Thyroid gland (tissue), 4 donors: ENCODE measurements at regions not wholly inside any gene's neighbourhood (a gene's known extent, or its start where the extent isn't known, plus 50 kb on each side); places are given as distances from the start of the nearest gene placed in this dataset.

Source experiments
- DNase-seq, 2 donors: peaks; one replicate each; pipeline ENCODE4 v3.0.0-alpha.2; 2019
- H3K27ac ChIP-seq, 3 donors: fragments of 200-600 bp; sonication (generic); 1 replicate in 2 of 3; 2 replicates in 1 of 3; pipeline ENCODE4 v1.5.1; 2016 to 2019; ENCODE audit warnings: mild to moderate bottlenecking in 1 of 3, moderate library complexity in 1 of 3
- H3K27me3 ChIP-seq: fragments of 200-600 bp; sonication (generic); one replicate; pipeline ENCODE4 v1.5.1; 2019
- H3K36me3 ChIP-seq, 2 donors: fragments of 200-600 bp; sonication (generic); one replicate each; pipeline ENCODE4 v1.5.1; 2016 to 2019
- H3K4me1 ChIP-seq, 2 donors: fragments of 200-600 bp; sonication (generic); one replicate each; pipeline ENCODE4 v1.5.1; 2017 to 2019
- H3K4me3 ChIP-seq, 3 donors: fragments of 200-600 bp; sonication (generic); replicated peaks in 1 of 3; 1 replicate in 2 of 3; 2 replicates in 1 of 3; pipeline ENCODE4 v1.5.1; 2016; ENCODE audit warnings: mild to moderate bottlenecking in 1 of 3
- H3K9me3 ChIP-seq: fragments of 200-600 bp; sonication (generic); one replicate; pipeline ENCODE4 v1.5.1; 2017
- POLR2A ChIP-seq, 2 donors: fragments of 450-650 bp; IDR thresholded peaks; one replicate each; pipeline ENCODE4 v1.6.1; 2017; ENCODE audit warnings: antibody characterized with exemption in 2 of 2, mild to moderate bottlenecking in 2 of 2, moderate library complexity in 1 of 2
- WGBS, 2 donors: methylation state at CpG; one replicate each; pipeline ENCODE4 v1.1.5; 2017; 5-methylcytosine and 5-hydroxymethylcytosine counted together
- intact Hi-C: fragments of 100-400 bp; cut with DNase I; formaldehyde crosslinking; loops from one replicate; pipeline ENCODE4 v1.15.1; 2023
- TF ChIP-seq, protein P1 (sequence below), 6 experiments: fragments of 200-600 bp in 3 of 6; fragments of 450-650 bp in 3 of 6; sonication (generic) in 3 of 6; IDR thresholded peaks; one replicate each; pipeline ENCODE4 v1.5.1; 2016 to 2019; ENCODE audit warnings: antibody characterized with exemption in 6 of 6, mild to moderate bottlenecking in 2 of 6, inconsistent platforms in 1 of 6, moderate library complexity in 1 of 6

DNA sequence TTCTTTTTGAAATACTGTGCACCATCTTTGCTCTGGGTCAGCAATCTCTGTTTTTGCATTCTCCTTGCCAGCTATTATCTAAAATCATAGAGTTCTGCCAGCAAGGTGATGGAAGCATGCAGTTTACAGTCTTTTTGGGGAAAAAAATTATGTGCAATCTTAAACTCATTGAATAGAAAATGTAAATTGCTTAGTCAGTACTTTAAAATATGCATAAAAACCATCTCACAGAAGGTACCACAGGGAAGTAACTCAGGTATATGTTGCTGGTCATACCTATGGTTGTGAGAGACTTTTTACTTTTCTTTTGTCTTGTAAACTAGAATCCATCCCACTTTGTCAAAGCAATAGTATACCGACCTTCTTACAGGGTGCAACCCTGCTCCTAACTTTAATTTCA lies 469.8 kb upstream of the ANO3 start:
- DNase-seq: no peak
- intact Hi-C loops: no loop called here
- Histone ChIP-seq H3K4me3 (no peak overlapping the region), H3K9me3 (no peaks in the 10 kb centered on the region), H3K27ac (no peak overlapping the region), H3K36me3 (no peaks in the 10 kb centered on the region), H3K27me3 (no peaks in the 10 kb centered on the region), H3K4me1 (peaks cover 0 to 6% of the 10 kb centered on the region in 2 donors)
- no peak for TF ChIP-seq POLR2A (IDR thresholded peaks at IDR 0.05)
- TF ChIP-seq, protein P1, sequence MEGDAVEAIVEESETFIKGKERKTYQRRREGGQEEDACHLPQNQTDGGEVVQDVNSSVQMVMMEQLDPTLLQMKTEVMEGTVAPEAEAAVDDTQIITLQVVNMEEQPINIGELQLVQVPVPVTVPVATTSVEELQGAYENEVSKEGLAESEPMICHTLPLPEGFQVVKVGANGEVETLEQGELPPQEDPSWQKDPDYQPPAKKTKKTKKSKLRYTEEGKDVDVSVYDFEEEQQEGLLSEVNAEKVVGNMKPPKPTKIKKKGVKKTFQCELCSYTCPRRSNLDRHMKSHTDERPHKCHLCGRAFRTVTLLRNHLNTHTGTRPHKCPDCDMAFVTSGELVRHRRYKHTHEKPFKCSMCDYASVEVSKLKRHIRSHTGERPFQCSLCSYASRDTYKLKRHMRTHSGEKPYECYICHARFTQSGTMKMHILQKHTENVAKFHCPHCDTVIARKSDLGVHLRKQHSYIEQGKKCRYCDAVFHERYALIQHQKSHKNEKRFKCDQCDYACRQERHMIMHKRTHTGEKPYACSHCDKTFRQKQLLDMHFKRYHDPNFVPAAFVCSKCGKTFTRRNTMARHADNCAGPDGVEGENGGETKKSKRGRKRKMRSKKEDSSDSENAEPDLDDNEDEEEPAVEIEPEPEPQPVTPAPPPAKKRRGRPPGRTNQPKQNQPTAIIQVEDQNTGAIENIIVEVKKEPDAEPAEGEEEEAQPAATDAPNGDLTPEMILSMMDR (IDR thresholded peaks at IDR 0.05): no peak
- WGBS, 2 donors: 88 to 97% methylated on average over 1 of the region's 1 CpG

- H3K27ac ChIP-seq: no peak overlapping the region
- DNase-seq: no peak
- TF ChIP-seq, protein P1 (IDR thresholded peaks at IDR 0.05): no peak
- TF ChIP-seq POLR2A (IDR thresholded peaks at IDR 0.05): no peak
- H3K4me3 ChIP-seq: no peak overlapping the region
- no peaks in the 10 kb centered on the region for H3K27me3 ChIP-seq
- no peaks in the 10 kb centered on the region for H3K36me3 ChIP-seq
- WGBS, 2 donors: 82% methylated on average over 3 of the region's 3 CpGs
- peaks cover 0 to 6% of the 10 kb centered on the region in 2 donors for H3K4me1 ChIP-seq
- intact Hi-C loops: no loop called here
- no peaks in the 10 kb centered on the region for H3K9me3 ChIP-seq
These were observed 467.9 kb upstream of the ANO3 start for GRCh38 chr11:25863986-25864385.

DNA sequence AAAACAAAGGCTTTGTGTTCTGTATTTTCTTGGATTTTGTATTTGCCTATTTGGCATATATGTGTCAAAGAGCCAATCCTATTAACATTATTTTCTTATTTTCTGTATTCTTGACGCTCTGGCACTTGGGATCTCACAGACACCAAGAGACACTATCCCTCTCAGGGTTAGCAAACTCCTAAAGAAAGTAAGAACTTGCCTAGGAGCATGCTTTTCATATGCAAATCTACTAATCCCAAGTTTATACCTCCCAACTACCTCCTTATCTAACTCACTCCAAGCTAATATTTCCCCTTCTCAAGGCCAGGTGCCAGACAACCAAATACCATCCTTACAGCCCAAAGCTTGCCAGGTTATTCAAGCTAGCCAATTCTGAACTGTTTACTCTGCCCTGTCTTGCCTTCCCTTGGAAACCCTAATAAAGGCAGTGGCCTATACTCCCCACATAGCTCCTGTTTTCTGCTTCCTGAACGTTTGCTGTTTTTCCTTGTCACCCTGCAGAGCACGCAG lies 455.4 kb upstream of the ANO3 start:
- intact Hi-C loops: no loop called here
- 60 to 66% methylated on average over 3 of the region's 3 CpGs for WGBS, 2 donors
- DNase-seq: no peak
- Histone ChIP-seq H3K27ac (no peak overlapping the region), H3K27me3 (no peaks in the 10 kb centered on the region), H3K36me3 (no peaks in the 10 kb centered on the region), H3K9me3 (no peaks in the 10 kb centered on the region), H3K4me3 (no peak overlapping the region), H3K4me1 (no peaks in the 10 kb centered on the region)
- TF ChIP-seq, protein P1 (IDR thresholded peaks at IDR 0.05): no peak
- TF ChIP-seq POLR2A (IDR thresholded peaks at IDR 0.05): no peak

GRCh38 chr11:25886036-25886435 lies 445.9 kb upstream of the ANO3 start:
- H3K4me1 ChIP-seq: no peaks in the 10 kb centered on the region
- no peaks in the 10 kb centered on the region for H3K36me3 ChIP-seq
- no peak overlapping the region for H3K27ac ChIP-seq
- H3K27me3 ChIP-seq: no peaks in the 10 kb centered on the region
- no peak for DNase-seq
- 87 to 88% methylated on average over 3 of the region's 3 CpGs for WGBS, 2 donors
- intact Hi-C loops: no loop called here
- no peak for TF ChIP-seq POLR2A (IDR thresholded peaks at IDR 0.05)
- TF ChIP-seq, protein P1 (IDR thresholded peaks at IDR 0.05): no peak
- no peaks in the 10 kb centered on the region for H3K9me3 ChIP-seq
- H3K4me3 ChIP-seq: no peak overlapping the region

DNA sequence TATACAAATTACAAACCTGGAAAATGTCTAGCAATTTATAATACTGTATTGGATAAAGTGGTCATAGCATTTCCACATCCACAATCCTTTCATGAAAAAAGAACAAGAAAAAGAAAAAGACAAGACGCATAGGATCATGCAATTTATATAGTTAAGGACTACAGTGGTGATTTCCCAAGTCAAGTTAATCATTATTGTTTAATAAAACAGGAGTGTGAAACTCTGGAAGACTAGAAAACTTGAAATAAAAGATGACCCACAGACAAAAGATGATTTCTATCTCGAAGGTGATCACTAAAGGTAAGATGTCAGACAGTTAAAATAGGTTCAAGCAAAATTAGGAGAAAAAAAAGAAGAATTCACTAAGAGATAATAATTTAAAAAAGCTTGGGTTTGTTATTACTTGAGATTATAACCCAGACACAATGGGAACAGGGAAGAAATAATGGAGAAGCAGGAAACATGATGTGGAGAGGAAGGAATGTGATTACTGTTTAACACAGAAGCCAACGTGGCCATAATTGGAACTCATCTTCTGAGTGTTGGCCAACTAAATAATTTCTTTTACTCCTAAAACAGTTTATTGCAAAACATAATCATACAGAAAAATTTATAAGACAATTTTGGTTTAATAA lies 441.2 kb upstream of the ANO3 start:
- H3K9me3 ChIP-seq: no peaks in the 10 kb centered on the region
- no peak overlapping the region for H3K4me3 ChIP-seq
- 79 to 82% methylated on average over 3 of the region's 3 CpGs for WGBS, 2 donors
- H3K27me3 ChIP-seq: no peaks in the 10 kb centered on the region
- no peaks in the 10 kb centered on the region for H3K36me3 ChIP-seq
- DNase-seq: no peak
- no peak for TF ChIP-seq POLR2A (IDR thresholded peaks at IDR 0.05)
- TF ChIP-seq, protein P1 (IDR thresholded peaks at IDR 0.05): no peak
- no peaks in the 10 kb centered on the region for H3K4me1 ChIP-seq
- no peak overlapping the region for H3K27ac ChIP-seq
- intact Hi-C loops: no loop called here
